T-helper 9 cell (primary cell): ENCODE measurements at regions not wholly inside any gene's neighbourhood (a gene's known extent, or its start where the extent isn't known, plus 50 kb on each side); places are given as distances from the start of the nearest gene placed in this dataset.
A peak's percentile ranks its signal among the peaks of the same experiment; 100 is the strongest.
"Not testable (repeated sequence)": the region's sequence is repeated elsewhere in the genome, so short reads cannot be mapped to it uniquely, and the experiment has no call there.

Source experiments
- DNase-seq: peaks from one replicate; pipeline ENCODE4 v3.0.0-alpha.2; 2020

GRCh38 chr4:38280323-38280706 lies 320.1 kb downstream of the PTTG2 start:
- no peak for DNase-seq

- no peak for DNase-seq
Measured at GRCh38 chr4:38281371-38282071, 321.3 kb downstream of the PTTG2 start.

GRCh38 chr4:38283724-38284123 lies 323.5 kb downstream of the PTTG2 start:
- DNase-seq, result no peak

- DNase-seq, result no peak
Measured at GRCh38 chr4:38284294-38285030, 324.3 kb downstream of the PTTG2 start.

GRCh38 chr4:38287101-38287851 lies 327.1 kb downstream of the PTTG2 start:
- DNase-seq, result no peak

GRCh38 chr4:38289553-38289952 lies 329.4 kb downstream of the PTTG2 start:
- DNase-seq, result no peak

GRCh38 chr4:38290366-38290765 lies 330.2 kb downstream of the PTTG2 start:
- DNase-seq, result no peak

GRCh38 chr4:38290914-38291313 lies 330.7 kb downstream of the PTTG2 start:
- no peak for DNase-seq

GRCh38 chr4:38292529-38292928 lies 332.3 kb downstream of the PTTG2 start:
- no peak for DNase-seq

GRCh38 chr4:38294238-38294637 lies 334.0 kb downstream of the PTTG2 start:
- no peak for DNase-seq

GRCh38 chr4:38297061-38297460 lies 336.9 kb downstream of the PTTG2 start:
- no peak for DNase-seq

- no peak for DNase-seq
Measured at GRCh38 chr4:38298868-38299713, 338.9 kb downstream of the PTTG2 start.

GRCh38 chr4:38302910-38303309 lies 342.7 kb downstream of the PTTG2 start:
- DNase-seq, result no peak

- DNase-seq, result not testable (repeated sequence)
Measured at GRCh38 chr4:38304460-38304859, 344.3 kb downstream of the PTTG2 start.

- DNase-seq, result no peak
Measured at GRCh38 chr4:38306482-38307071, 346.4 kb downstream of the PTTG2 start.

- DNase-seq, result no peak
Measured at GRCh38 chr4:38308728-38309311, 348.6 kb downstream of the PTTG2 start.

- DNase-seq, result no peak
Measured at GRCh38 chr4:38309471-38309870, 349.3 kb downstream of the PTTG2 start.

- DNase-seq, result peak; percentile 43
Measured at GRCh38 chr4:38310446-38311043, 350.3 kb downstream of the PTTG2 start.

GRCh38 chr4:38311495-38312126 lies 351.4 kb downstream of the PTTG2 start:
- DNase-seq, result no peak

GRCh38 chr4:38313175-38313574 lies 350.8 kb upstream of the KLF3 start:
- no peak for DNase-seq

- no peak for DNase-seq
Measured at GRCh38 chr4:38313999-38314561, 349.9 kb upstream of the KLF3 start.
